Transverse colon (tissue), 4 donors: ENCODE measurements at regions not wholly inside any gene's neighbourhood (a gene's known extent, or its start where the extent isn't known, plus 50 kb on each side); places are given as distances from the start of the nearest gene placed in this dataset.

Experiments
- EP300 ChIP-seq: sonication (generic); formaldehyde crosslinking; IDR thresholded peaks from one replicate; pipeline ENCODE4 v1.6.1; 2017; ENCODE audit warnings: antibody characterized with exemption, low read depth
- POLR2A ChIP-seq: fragments of 450-650 bp; IDR thresholded peaks from one replicate; pipeline ENCODE4 v1.6.1; 2016; ENCODE audit warnings: antibody characterized with exemption, mild to moderate bottlenecking, moderate library complexity
- POLR2AphosphoS5 ChIP-seq, 3 donors: sonication (generic); formaldehyde crosslinking; IDR thresholded peaks; one replicate each; pipeline ENCODE4 v1.6.1; 2016; ENCODE audit warnings: antibody characterized with exemption in 3 of 3
- TF ChIP-seq, protein P1 (sequence below), 5 experiments: fragments of 200-600 bp in 3 of 5; fragments of 450-650 bp in 2 of 5; sonication (generic) in 3 of 5; IDR thresholded peaks; 1 replicate in 2 of 5; 2 replicates in 3 of 5; pipeline ENCODE4 v1.5.1; 2016 to 2017; ENCODE audit warnings: antibody characterized with exemption in 5 of 5, inconsistent platforms in 3 of 5, mild to moderate bottlenecking in 2 of 5, moderate library complexity in 1 of 5

DNA sequence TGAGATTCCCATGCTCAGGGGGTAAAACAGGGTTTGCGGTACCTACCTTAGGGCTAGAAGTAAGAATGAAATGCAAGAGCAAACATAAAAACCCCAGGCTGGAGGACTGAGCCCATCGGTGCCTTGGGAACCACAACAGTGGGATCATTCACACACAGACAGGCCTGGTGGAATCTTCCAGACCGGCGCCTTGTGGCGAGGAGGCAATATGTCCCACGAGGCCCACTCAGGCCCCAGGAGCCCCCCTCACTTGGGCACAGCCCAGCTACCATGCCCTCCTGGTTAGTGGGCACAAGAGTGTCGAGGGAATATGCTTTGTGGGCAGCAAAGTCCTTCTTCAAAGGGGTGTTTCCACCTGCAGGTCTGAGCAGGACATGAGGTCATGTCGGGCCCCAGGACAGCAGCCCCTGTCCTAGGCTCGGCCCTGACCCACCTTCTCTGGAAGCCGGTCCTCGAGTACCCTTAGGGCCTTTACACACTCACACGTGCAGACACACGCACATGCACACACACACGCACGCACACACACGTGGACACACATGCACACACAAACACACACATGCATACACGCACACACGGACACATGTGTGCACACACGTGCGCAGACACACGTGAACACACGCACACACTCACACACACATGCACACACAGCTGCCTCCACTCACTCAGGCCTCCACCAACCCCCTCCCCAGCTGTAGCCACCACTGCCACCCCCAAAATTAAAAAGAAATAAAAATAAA, 51.5 kb upstream of the MYL10 start:
- no peak for TF ChIP-seq EP300
- TF ChIP-seq, protein P1, sequence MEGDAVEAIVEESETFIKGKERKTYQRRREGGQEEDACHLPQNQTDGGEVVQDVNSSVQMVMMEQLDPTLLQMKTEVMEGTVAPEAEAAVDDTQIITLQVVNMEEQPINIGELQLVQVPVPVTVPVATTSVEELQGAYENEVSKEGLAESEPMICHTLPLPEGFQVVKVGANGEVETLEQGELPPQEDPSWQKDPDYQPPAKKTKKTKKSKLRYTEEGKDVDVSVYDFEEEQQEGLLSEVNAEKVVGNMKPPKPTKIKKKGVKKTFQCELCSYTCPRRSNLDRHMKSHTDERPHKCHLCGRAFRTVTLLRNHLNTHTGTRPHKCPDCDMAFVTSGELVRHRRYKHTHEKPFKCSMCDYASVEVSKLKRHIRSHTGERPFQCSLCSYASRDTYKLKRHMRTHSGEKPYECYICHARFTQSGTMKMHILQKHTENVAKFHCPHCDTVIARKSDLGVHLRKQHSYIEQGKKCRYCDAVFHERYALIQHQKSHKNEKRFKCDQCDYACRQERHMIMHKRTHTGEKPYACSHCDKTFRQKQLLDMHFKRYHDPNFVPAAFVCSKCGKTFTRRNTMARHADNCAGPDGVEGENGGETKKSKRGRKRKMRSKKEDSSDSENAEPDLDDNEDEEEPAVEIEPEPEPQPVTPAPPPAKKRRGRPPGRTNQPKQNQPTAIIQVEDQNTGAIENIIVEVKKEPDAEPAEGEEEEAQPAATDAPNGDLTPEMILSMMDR (IDR thresholded peaks at IDR 0.05): no peak
- no peak for TF ChIP-seq POLR2AphosphoS5 (IDR thresholded peaks at IDR 0.05)
- no peak for TF ChIP-seq POLR2A
